SK-N-SH (cell line): ENCODE measurements at regions not wholly inside any gene's neighbourhood (a gene's known extent, or its start where the extent isn't known, plus 50 kb on each side); places are given as distances from the start of the nearest gene placed in this dataset.

ENCODE experiments used
- CTCF ChIA-PET: fragments of 300-600, 350-600 bp; formaldehyde crosslinking; extraction: SDS; loops from one replicate; lab custom pipeline; 2021; lab: Yijun Ruan, JAX
- POLR2A ChIA-PET: fragments of 350-600 bp; sonication (Branson Sonifier 250); formaldehyde crosslinking; extraction: SDS; loops from one replicate; lab custom pipeline; 2020; ENCODE audit warnings: antibody characterized with exemption, inconsistent platforms; lab: Yijun Ruan, JAX
- DNase-seq: peaks from one replicate; pipeline ENCODE4 v3.0.0; 2012
- H2AFZ ChIP-seq: fragments of 200-600 bp; sonication (generic); 2 replicates; pipeline ENCODE4 v1.8.1; 2016; ENCODE audit warnings: antibody characterized with exemption, mild to moderate bottlenecking, low read depth
- H3F3A ChIP-seq: fragments of 200-600 bp; sonication (generic); replicated peaks from 2 replicates; pipeline ENCODE3; 2016; ENCODE audit warnings: antibody characterized with exemption, mild to moderate bottlenecking; ENCODE audit not compliant: insufficient read depth
- H3K27ac ChIP-seq, 2 experiments: fragments of 200-500 bp in 1 of 2; fragments of 200-600 bp in 1 of 2; sonication (Bioruptor generic) in 1 of 2; sonication (generic), shearing (Covaris generic) in 1 of 2; 2 replicates each; pipeline versions ENCODE4 v1.5.1 to v1.6.1; 2014 to 2016; ENCODE audit warnings: low read depth in 2 of 2, inconsistent platforms in 1 of 2, low read length in 1 of 2, mild to moderate bottlenecking in 1 of 2, mixed read lengths in 1 of 2
- H3K27me3 ChIP-seq: fragments of 200-600 bp; sonication (generic), shearing (Covaris generic); 2 replicates; pipeline ENCODE4 v1.6.1; 2016; ENCODE audit warnings: mixed run types; ENCODE audit not compliant: insufficient read depth
- H3K36me3 ChIP-seq, 2 experiments: fragments of 200-500 bp in 1 of 2; fragments of 200-600 bp in 1 of 2; sonication (Bioruptor generic) in 1 of 2; sonication (generic) in 1 of 2; replicated peaks in 1 of 2; 2 replicates each; pipeline versions ENCODE3 to v1.5.1; 2014 to 2016; ENCODE audit warnings: low read length in 1 of 2, mild to moderate bottlenecking in 1 of 2; ENCODE audit not compliant: insufficient read depth in 2 of 2, control insufficient read depth in 1 of 2
- H3K4me1 ChIP-seq, 2 experiments: fragments of 200-500 bp in 1 of 2; fragments of 200-600 bp in 1 of 2; sonication (Bioruptor generic) in 1 of 2; sonication (generic), shearing (Covaris generic) in 1 of 2; 2 replicates each; pipeline versions ENCODE4 v1.5.1 to v1.6.1; 2014 to 2016; ENCODE audit warnings: low read depth in 1 of 2, low read length in 1 of 2, mixed run types in 1 of 2; ENCODE audit not compliant: insufficient read depth in 2 of 2, control insufficient read depth in 1 of 2
- H3K4me2 ChIP-seq: fragments of 200-600 bp; sonication (generic), shearing (Covaris generic); 2 replicates; pipeline ENCODE4 v1.6.1; 2017; ENCODE audit warnings: mixed run types
- H3K4me3 ChIP-seq, 2 experiments: fragments of 200-500 bp in 1 of 2; fragments of 200-600 bp in 1 of 2; sonication (Bioruptor generic) in 1 of 2; sonication (generic), shearing (Covaris generic) in 1 of 2; 2 replicates each; pipeline versions ENCODE4 v1.5.1 to v1.8.1; 2014 to 2016; ENCODE audit warnings: low read depth in 2 of 2, inconsistent platforms in 1 of 2, low read length in 1 of 2, mild to moderate bottlenecking in 1 of 2, mixed read lengths in 1 of 2, moderate library complexity in 1 of 2
- H3K79me2 ChIP-seq: fragments of 200-600 bp; sonication (generic); 2 replicates; pipeline ENCODE4 v1.8.1; 2017; ENCODE audit warnings: mild to moderate bottlenecking; ENCODE audit not compliant: insufficient read depth
- H3K9ac ChIP-seq: fragments of 200-600 bp; sonication (generic); 2 replicates; pipeline ENCODE4 v1.6.1; 2017; ENCODE audit warnings: mixed run types
- H3K9me2 ChIP-seq: fragments of 200-600 bp; sonication (generic); 2 replicates; pipeline ENCODE4 v1.6.1; 2017; ENCODE audit warnings: mixed run types
- H3K9me3 ChIP-seq: fragments of 200-600 bp; sonication (generic); 2 replicates; pipeline ENCODE4 v1.6.1; 2017; ENCODE audit warnings: mixed run types, mild to moderate bottlenecking, moderate library complexity
- H4K20me1 ChIP-seq: fragments of 200-600 bp; sonication (generic); 2 replicates; pipeline ENCODE4 v1.6.1; 2017; ENCODE audit warnings: mild to moderate bottlenecking, mixed run types; ENCODE audit not compliant: insufficient read depth
- CHD2 ChIP-seq: fragments of 150-350 bp; IDR thresholded peaks from 2 replicates; pipeline ENCODE4 v1.6.1; 2018; ENCODE audit warnings: low read length; ENCODE audit not compliant: partially characterized antibody
- CTCF ChIP-seq: fragments of 200-600 bp; sonication (generic); IDR thresholded peaks from 2 replicates; pipeline ENCODE4 v1.6.1; 2017; ENCODE audit warnings: antibody characterized with exemption, mild to moderate bottlenecking, moderate library complexity
- ELF1 ChIP-seq: IDR thresholded peaks from 2 replicates; pipeline ENCODE4 v1.4.0; 2012
- FOSL2 ChIP-seq: IDR thresholded peaks from 2 replicates; pipeline ENCODE4 v1.4.0; 2012; ENCODE audit warnings: low read depth, mild to moderate bottlenecking, moderate library complexity, borderline replicate concordance
- FOXJ3 ChIP-seq: sonication (generic); formaldehyde crosslinking; IDR thresholded peaks from 2 replicates; pipeline ENCODE4 v1.5.1; 2020; ENCODE audit warnings: mild to moderate bottlenecking, missing genetic modification reagents
- FOXM1 ChIP-seq: IDR thresholded peaks from 2 replicates; pipeline ENCODE4 v1.4.0; 2012; ENCODE audit warnings: low read depth, mild to moderate bottlenecking
- GATA2 ChIP-seq: sonication (generic); formaldehyde crosslinking; IDR thresholded peaks from 2 replicates; pipeline ENCODE4 v1.5.0; 2020; ENCODE audit warnings: mild to moderate bottlenecking, missing genetic modification reagents
- MEF2A ChIP-seq: IDR thresholded peaks from 2 replicates; pipeline ENCODE4 v1.4.0; 2012; ENCODE audit warnings: low read depth, borderline replicate concordance
- MXI1 ChIP-seq: IDR thresholded peaks from 2 replicates; pipeline ENCODE4 v1.6.1; 2012; ENCODE audit warnings: mild to moderate bottlenecking, low read depth, low read length, improper control_type of control experiment
- NFIC ChIP-seq: IDR thresholded peaks from 2 replicates; pipeline ENCODE4 v1.4.0; 2012; ENCODE audit warnings: borderline replicate concordance
- PBX3 ChIP-seq: IDR thresholded peaks from 2 replicates; pipeline ENCODE4; 2012
- RAD21 ChIP-seq: IDR thresholded peaks from 2 replicates; pipeline ENCODE4 v1.6.1; 2012; ENCODE audit warnings: mild to moderate bottlenecking, low read length
- RXRA ChIP-seq: IDR thresholded peaks from 2 replicates; pipeline ENCODE4 v1.4.0; 2012; ENCODE audit warnings: low read depth, mild to moderate bottlenecking, borderline replicate concordance
- SMC3 ChIP-seq: IDR thresholded peaks from 2 replicates; pipeline ENCODE4 v1.6.1; 2012; ENCODE audit warnings: low read depth, low read length, improper control_type of control experiment
- TEAD4 ChIP-seq: IDR thresholded peaks from 2 replicates; pipeline ENCODE4 v1.4.0; 2012; ENCODE audit warnings: mild to moderate bottlenecking, borderline replicate concordance; ENCODE audit not compliant: insufficient read depth
- USF2 ChIP-seq: fragments of 150-350 bp; IDR thresholded peaks from 2 replicates; pipeline ENCODE4 v1.6.1; 2017; ENCODE audit warnings: antibody characterized with exemption, low read length, low read depth, borderline replicate concordance
- ZBTB33 ChIP-seq: IDR thresholded peaks from 2 replicates; pipeline ENCODE4 v1.4.0; 2012; ENCODE audit warnings: low read depth, borderline replicate concordance
- WGBS: methylation state at CpG from one replicate; pipeline ENCODE4 v1.1.6; 2017; ENCODE audit warnings: low lambda C conversion rate; 5-methylcytosine and 5-hydroxymethylcytosine counted together
- TF ChIP-seq, protein P1 (sequence below): IDR thresholded peaks from 2 replicates; pipeline ENCODE4 v1.4.0; 2012; ENCODE audit warnings: low read depth, borderline replicate concordance

DNA sequence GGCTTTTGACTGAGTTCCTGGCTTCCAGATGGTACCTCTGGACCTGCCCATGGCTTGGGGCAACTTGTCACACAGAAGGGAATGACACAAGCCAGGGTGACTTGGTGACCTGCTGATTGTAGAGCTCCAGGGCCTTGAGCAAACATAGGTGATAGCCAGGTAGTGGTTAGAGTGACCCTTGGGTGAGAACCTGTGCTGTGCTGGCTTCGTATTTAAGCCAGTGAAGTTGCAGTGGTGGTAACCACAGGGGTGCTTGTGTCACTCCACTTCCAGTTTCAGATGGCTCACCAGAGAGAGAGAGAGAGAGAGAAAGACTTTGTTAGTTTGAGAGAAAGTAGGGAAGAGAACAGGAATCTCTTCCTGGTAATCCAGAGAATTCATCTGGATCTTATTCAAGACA lies 471.6 kb downstream of the ZIC3 start (continued):
- no peak for TF ChIP-seq CHD2
- no peak for TF ChIP-seq GATA2 (CRISPR knock-in tag)

GRCh38 chrX:138057883-138058282 lies 492.0 kb downstream of the ZIC3 start:
- Histone ChIP-seq H3K36me3 (no peaks in the 10 kb centered on the region), H3K9me3 (no peaks in the 10 kb centered on the region), H3K4me2 (no peak overlapping the region), H3K27ac (no peak overlapping the region), H3K79me2 (no peaks in the 10 kb centered on the region), H3K4me3 (no peak overlapping the region), H2AFZ (no peak overlapping the region), H3F3A (no peaks in the 10 kb centered on the region), H3K9me2 (no peaks in the 10 kb centered on the region), H4K20me1 (no peaks in the 10 kb centered on the region), H3K9ac (no peak overlapping the region), H3K27me3 (no peaks in the 10 kb centered on the region), H3K4me1 (no peaks in the 10 kb centered on the region)
- ChIA-PET CTCF (no interaction called here), POLR2A (no interaction called here)
- DNase-seq: no peak
- WGBS: 0% methylated on average over 3 of the region's 3 CpGs
- TF ChIP-seq PBX3 (no peak), RXRA (no peak), NFIC (no peak), MXI1 (no peak), USF2 (no peak), CTCF (no peak), SMC3 (no peak), FOXM1 (no peak), FOXJ3 (CRISPR knock-in tag) (no peak), ELF1 (no peak), FOSL2 (no peak), RAD21 (no peak), MEF2A (no peak), TEAD4 (no peak), GATA2 (CRISPR knock-in tag) (no peak), ZBTB33 (no peak)
- TF ChIP-seq, protein P1, sequence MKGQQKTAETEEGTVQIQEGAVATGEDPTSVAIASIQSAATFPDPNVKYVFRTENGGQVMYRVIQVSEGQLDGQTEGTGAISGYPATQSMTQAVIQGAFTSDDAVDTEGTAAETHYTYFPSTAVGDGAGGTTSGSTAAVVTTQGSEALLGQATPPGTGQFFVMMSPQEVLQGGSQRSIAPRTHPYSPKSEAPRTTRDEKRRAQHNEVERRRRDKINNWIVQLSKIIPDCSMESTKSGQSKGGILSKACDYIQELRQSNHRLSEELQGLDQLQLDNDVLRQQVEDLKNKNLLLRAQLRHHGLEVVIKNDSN: no peak
